NCI-H345 (cell line): ENCODE measurements at regions not wholly inside any gene's neighbourhood (a gene's known extent, or its start where the extent isn't known, plus 50 kb on each side); places are given as distances from the start of the nearest gene placed in this dataset.

Source experiments
- DNase-seq: peaks from one replicate; lab custom pipeline; 2025; lab: John Stamatoyannopoulos, UW

DNA sequence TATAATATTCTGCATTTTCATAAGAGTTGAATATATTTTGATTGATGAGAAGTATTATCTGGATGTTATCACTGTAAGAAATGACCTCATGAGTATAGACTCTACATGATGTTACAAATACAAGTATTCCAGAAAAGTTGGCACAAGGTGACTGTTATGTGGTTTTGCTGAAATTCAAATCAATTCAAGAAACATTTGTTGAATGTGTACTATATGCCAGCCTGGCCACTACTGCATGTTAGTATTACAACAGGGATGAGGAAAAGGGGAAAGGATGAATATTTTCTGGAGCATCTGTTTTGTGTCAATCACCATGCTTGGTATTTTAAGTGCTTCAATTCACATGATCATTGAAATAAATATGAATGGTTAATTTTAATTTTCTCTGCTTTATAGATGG is 250.9 kb upstream of the PBX1 start:
- no peak for DNase-seq

DNA sequence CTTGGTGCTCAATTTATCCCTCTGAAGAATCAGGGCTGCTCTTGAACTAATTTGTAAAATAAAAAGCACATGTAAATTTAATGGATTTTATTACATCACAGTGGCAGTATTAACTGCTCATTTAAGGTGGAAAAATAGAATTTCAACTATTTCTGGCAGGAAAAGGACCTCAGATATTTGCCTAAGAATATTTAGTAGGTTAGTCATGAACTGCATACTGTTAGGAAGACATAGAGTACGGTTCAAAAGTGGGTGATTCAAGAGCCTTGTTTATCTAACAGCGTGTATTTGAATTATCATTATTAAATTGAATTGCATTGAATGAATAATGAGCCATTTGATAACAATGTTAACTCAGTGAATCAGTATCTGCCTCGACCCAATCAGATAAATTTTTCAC is 248.8 kb upstream of the PBX1 start:
- no peak for DNase-seq

DNA sequence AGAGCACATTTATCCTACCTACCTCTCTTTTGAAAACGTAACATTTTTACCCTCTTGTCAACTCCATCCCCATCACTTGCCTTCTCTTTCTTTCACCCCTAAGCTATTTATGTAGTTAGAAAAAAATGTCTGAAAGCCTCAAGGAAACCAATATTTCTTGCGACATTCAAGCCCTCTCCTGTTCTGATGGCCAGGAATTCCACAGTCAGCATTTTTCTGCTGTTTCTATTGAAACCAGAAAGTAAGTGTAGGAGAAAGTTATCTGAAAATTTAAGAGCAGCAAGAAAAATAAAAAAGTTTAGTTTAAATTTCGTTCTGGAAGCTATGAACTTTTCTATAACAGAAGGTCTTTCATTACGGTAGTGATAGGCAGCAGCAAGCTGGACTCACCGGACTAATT is 247.6 kb upstream of the PBX1 start:
- DNase-seq = no peak

DNA sequence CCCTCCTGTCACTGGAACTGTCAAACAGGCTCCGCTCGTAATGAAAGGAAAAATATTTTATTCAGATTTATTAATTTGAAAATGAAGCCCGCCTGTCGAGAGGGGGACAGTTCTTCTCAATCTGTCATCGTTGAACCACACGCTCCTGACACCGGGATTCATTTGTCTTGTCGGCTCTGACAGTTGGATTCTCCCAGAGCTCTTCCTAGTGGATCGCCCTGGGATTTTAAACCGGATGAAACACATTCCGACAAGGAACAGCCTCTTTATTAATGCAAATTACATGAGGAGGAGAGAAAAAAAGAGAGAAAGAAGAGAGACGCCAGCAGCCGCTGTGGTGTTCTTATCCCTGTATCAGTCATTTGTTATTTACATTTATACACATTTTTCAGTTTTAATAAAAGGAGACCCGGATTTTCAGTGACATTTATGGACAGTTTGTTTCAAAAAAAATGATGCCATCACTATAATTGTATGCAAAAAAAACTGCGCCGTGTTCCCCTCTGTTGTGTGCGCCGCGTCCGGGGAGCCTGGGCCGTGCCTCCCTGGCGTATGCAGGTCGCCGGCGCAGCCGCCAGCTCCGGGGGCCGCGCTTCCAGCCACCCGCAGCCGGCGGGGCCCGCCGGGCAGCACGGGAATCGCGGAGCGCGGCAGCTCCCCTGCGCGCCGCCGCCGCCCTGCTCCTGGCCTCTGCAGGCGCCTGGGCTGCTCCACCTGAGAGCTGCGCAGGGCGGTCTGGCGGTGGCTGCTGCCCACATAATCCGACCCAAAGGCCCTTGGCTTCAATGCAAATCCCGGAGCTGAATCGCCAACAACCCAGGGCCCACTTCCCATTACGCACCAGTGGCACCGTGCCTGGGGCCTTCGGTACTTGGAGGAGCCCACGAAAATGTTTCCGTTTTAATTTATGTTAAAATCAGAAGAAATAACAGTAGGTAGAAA is 237.9 kb upstream of the PBX1 start:
- DNase-seq = no peak

DNA sequence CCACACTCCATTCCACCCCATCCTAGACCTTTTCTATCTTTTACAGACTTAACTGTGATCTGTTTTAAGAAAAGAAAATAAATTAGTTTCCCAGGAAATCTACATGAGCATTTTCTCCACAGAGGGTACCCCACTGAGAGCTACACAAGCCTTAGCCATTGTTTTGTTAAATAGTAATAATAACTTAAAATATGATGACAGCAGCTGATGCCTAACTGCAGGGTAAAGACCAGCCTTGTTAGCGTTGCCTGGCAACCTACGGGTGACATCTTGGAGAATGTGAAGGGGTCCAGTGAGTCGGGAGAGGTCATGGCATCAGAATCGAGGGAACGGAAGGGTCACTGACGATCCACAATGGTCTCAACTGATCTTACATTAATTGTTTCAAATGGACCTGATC is 233.2 kb upstream of the PBX1 start:
- DNase-seq = no peak

DNA sequence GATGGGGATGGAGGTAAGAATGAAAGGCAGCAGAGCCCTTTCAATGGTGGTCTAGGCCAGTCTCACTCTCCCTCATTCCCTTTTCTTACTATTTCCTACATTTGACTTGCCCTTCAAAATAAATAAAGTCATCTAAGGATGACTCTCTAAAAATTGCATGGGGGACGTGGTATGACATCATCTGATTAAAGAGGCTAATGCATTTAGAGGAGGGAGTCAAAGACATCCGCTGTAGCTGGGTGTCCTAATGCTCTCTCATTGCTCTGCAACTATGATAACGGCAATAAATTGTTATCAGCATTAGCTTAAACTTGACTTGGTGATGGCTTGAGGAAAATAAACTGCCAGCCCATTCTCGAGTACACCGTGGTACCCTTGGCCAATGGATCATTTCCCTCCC is 225.6 kb upstream of the PBX1 start:
- DNase-seq = no peak

DNA sequence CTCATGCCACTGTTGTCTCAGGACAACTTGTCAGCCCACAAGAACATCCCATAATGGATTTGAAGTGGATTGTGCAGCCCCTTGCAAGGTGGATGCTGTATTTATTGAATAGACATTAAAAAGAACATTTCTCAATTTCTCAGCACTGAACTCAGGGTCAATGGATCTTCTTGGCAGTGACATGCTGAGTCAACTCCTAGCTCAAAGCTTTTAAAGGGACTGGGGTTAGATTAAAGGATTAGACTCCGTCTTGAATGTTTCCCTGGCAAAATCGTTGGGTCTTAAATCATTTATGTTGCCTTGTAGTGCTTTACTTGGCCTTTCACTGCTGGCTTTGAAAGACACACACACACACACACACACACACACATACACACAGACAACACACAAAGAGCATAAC is 221.6 kb upstream of the PBX1 start:
- no peak for DNase-seq

DNA sequence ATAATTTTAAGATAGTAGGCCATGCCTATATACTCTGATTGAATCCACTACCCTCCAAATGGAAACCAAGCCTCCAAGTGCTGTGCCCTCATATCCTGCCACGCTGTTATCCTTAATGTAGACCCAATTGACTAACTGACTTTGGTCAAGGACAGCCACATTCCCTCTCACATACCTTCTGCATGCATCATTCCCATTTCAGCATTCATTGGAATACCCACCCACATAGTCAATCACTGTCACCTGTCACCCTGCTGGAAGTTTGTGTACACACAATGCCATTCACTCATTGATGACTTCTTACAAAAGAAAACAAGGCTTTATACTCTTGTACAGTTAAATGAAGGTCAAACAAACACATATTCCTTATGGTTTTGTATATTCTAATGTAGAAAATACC is 221.1 kb upstream of the PBX1 start:
- no peak for DNase-seq

DNA sequence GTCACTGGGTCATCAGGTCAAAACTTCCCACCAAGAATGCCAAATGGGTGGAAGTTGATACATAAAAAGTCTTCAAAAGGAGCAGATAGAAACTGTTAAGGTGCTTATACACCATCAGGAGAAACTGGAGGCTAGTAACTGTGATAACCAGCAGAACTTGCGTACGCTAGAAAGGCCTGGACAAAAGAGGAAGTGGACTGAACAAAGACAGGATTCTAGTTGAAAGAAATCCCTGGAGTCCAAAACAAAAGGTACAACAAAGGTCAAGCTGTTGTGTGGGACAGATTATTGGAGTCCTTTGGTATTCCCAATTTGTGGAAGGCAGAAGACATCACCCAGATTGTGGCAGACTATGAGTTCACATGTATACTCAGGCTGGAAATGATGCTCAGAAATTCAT is 215.8 kb upstream of the PBX1 start:
- DNase-seq = no peak

DNA sequence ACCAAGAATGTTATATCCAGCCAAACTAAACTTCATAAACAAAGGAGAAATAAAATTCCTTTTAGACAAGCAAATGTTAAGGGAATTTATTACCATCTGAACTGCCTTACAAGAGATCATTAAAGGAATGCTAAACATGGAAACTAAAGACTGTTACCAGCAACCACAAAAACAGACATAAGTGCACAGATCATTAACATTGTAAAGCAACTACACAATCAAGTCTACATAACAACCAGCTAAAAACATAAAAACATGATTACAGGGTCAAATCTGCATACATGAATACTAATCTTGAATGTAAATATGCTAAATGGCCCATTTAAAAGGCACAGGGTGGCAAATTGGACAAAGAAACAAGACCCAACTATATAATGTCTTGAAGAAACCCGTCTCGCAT is 211.0 kb upstream of the PBX1 start:
- DNase-seq = no peak

DNA sequence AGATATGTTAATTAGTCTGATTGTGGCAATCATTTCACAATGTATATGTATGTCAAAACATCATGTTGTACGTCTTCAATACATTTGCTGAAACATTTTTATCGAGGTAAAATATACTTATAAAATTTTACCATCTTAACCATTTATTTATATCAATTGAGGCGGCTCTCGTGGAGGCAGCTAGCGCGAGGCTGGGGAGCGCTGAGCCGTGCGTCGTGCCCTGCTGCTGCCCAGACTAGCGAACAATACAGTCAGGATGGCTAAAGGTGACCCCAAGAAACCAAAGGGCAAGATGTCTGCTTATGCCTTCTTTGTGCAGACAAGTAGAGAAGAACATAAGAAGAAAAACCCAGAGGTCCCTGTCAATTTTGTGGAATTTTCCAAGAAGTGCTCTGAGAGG is 202.5 kb upstream of the PBX1 start:
- DNase-seq = no peak

DNA sequence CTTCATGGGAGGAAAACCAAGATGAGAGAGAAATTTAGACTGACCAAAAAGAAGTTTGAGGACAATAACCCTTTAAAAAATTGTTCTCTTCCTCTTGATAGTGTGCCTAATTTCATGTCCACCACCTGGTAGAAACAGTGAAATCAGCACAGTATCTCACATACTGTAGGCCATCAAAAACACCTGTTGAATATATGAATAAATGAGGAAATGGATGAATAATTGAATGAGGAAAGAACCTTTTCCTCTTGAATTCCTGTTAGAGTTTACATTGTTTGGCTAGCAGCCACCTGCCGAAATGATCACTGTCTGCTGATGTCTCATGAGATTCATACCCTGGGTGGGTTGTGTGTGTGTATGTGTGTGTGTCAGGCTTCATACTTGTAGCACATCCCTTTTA is 198.7 kb upstream of the PBX1 start:
- DNase-seq = no peak

DNA sequence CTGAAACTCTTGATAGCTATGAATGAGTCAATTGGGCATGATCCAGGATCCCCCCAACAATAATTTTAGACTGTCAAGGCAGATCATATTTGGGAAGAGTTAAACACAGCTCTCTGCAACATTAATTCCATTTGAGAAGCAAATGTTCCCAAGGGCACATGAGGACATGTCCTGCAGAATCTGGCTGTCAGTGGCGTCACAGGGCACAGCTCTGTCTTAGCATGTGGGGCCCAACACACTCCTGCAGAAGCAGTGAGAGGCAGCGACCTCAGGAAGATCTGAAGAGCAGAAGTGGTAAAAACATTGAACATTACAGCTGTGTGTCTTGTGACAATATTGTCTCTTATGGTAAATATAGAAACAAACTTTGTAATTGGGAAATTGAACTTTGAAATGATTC is 197.1 kb upstream of the PBX1 start:
- DNase-seq = no peak

DNA sequence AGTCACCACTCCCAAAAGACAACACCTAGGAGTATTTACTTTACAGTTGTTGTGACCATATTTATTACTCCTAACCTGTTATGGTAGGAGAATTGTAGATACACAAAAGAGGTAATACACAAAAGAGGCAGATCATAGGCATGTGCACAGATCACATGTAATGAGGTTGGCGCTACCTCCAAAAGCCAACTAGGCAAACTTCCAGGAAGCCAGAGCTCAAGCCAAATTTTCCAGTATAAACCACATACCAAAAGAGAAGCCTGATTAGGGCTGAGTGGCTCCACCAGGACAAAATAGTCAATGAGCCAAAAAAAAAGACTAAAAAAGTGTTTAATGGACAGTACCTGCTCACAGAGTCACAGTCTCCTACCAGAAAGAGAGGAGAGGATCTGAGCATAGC is 195.0 kb upstream of the PBX1 start:
- DNase-seq = no peak

DNA sequence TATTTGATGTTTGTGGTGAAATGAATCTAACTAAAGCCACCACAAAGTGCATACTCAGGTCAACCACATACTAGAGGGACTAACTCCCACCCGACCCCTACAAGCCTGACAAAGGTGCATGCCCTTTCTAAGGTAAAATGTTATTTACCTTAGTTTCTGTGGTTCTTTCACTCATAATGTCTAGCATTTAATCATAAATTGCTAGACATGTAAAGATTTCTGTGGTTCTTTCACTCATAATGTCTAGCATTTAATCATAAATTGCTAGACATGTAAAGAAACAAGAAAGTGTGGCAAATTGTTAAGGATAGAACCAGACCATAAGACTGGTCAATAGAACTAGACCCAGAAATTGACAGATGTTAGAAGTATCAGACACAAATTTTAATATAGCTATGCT is 193.0 kb upstream of the PBX1 start:
- DNase-seq = no peak

DNA sequence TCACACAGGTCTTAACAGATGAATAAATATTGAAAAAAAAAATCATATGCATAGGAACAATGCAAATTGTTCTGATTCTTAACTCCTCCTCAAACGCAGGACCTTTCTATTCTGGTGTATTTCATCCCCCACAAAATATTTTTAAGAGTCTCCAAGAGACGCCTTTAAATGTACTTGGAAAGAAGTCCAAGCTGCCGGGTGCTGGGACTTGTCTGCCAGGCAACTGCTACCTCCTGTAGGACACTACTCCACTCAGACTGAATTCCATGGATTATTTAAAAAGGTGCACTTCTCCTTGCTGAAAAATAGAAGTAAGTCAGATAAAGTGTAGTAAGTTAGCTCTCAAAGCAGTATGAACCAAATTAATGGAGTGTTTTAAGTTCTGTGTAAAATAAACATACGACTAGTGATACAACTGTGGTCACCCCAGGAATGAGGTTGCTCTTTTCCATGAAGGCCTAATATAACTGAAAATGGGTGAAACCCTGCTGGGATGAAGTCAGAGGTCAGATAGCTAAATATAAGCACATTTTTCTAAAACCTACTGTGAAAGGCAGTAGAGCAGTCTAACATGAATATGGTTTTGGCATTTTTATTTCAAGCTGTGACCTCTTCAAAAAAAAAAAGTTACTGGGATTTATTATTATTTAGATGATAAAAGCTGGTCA is 189.2 kb upstream of the PBX1 start:
- no peak for DNase-seq

DNA sequence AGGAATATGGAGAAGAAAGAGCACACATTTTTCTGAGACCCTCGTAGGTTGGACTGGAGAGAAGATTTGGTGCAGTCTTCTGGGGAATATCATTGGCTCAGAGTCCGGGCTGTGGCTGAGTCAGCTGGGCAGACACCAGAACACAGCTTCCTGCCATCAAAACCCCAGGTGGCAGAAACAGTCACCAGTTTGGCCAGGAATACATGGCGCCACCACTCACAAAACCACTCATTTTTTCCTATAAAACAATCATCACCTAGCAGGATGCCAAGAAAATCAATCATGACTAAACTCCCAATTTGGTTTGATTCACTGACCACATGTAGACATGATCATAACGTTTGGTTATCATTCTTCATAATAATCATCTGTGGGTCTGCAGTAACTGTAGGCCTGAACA is 178.1 kb upstream of the PBX1 start:
- no peak for DNase-seq

DNA sequence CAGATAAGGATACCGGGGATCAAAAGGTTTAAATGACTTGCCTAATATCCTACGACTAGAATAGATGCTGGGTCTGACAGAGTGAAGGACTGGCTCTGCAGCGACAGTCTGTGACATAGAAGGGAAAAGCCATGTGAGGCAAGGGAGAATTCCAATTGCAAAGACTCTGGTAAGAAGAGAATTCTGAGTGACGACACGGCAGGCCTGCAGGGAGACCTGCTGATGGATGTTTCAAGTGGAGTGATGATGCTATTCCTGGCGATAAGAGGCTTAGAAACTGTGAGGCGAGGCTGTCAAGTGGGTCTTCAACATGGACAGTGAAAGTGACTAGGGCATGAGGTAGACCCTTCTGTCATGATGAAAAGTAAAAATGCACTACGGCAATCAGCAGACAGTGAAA is 176.6 kb upstream of the PBX1 start:
- no peak for DNase-seq

DNA sequence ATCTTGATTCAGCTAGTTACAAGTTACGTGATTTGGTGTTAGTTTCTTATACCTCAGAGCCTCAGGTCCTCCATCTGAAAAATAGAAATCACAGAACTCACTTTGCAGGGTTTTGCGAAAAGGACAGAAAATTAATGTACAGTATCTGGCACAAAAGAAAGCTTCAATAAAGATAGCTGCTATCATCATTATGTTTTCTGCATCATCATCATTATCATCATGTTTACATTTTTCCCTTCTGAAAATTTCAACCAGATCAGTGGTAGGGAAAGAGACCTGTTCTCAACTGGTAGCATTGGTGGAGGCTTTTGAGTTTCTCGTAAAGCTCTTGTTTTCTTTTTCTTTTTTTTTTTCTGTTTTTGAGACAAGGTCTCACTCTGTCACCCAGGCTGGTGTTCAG is 174.7 kb upstream of the PBX1 start:
- DNase-seq = no peak

DNA sequence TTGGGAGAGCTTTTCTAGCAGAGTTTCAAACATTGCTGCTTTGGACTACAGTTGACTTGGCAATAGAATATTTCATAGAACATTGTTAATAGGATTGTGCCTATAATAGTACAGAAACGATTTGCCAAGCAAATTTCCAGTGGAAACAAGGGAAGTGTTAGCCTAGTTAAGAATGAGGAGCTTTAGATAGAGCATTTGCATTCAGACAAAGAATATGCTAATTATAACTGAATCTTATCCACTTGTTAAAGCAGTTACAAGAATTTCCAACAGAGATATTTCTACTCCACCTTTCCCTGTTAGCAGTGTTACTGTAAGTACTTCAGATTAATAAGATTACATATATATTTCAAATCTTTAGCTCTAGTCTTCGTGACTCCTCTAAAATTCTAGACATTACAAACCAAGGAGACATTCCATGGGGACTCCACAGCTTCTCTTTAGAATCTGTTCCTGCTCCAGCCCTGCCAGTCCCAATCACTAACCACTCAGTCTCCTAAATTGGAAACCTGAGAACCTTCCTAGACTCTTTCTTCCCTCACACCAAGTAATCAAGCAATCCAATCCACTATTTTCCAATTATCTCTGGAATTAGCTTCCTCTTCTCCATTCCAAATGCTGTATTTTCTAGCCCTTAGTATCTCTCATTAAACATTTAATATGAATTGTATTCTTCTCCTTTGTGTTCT is 141.8 kb upstream of the PBX1 start:
- DNase-seq = no peak

DNA sequence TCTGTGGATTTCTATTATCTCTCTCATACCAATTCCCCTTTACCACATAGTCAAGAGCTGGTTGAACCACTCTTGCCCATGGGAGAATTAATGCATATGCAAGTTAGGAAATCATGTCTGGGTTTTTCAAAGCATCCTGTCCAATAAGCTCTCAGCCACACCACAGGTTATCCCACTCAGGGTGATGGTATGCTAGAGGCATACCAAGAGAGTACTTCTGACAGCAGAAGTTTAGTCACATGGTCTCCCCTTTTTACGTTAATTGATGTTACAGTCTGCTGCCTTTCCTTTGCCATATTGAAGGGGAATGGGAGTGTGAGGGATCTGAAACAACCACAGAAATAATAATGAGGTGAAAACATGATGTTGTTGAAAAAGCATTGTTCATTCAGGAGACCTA is 135.8 kb upstream of the PBX1 start:
- no peak for DNase-seq

DNA sequence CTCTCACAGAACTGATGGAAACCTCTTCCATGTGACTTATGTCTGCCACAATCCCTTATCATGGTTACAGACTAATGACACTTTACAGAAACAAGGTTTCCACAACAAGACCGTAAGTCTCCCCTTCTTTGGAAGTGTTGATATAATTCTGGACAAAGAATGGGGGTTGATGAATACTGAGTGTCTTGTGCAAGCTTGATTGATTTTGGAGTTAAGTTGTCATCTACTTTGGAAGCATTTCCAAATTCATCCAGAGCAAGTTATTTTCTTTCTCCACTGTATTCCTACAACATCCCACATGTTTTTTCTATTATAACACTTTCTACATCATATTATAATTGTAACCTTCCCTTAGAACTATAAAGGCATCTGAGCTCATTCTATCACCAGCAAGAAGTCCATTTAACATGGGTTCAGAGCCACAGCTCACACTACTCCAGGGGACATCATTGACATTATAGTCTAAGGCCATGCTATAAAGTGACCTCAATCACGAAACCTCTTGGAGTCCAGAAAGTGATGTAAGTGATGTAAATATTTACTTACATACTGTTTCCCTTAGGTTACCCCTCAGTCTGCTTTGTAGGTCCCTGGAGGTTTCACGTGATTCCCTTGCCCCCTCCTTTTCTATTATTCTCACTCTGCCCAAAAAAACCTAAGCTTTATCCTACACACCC is 125.7 kb upstream of the PBX1 start:
- DNase-seq = no peak

DNA sequence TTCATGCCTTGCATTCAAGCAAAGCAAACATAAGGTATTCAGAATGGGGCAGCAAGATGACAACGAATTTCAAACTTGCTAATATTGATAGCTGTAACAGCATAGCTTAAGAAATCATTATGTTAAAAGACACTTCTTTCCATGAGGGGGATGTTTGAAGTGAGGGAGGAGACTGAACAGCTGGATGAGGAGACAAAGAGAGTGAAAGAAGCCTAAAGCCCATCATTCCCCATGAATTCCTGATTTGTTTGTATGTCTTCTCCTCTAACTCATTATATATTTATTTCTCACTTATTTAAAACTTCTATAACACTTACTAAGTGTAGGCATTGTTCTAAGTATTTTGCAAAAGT is 125.2 kb upstream of the PBX1 start:
- no peak for DNase-seq
